ENCODE measurements at regions not wholly inside any gene's neighbourhood (a gene's known extent, or its start where the extent isn't known, plus 50 kb on each side); places are given as distances from the start of the nearest gene placed in this dataset.

DNA sequence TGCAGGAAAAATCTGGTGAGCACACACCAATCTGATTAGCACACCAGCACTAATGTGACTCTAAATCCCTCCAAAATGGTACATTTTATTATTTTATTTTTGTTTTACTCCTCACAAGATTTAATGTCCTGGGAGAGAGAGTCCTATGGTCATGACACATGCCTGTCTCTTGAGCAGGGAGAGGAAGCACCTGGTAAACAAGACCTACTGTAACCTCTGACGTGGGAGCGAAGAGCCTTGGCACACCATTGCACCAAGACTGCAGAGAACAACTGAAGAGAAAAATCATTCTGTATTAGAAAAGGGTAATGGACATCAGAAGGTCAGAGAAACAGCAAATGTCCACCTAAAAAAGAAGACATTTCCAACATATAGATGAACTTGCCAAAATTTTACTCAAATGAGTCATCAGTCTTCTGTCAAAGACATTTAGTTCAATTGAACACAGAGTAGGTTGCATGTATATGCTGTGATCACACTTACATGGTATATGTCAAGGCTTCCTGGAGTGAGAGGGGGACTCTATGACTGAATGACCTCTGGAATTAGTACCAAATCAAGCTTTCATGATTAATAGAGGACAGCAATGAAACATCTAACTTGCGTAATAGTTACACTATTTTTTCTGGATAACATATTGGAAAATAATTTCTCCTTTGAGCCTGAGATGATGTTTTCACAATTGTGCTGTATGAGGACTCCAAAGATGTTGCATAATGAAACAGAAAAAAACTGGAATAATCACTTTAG, 186.9 kb upstream of the FLRT2 start:
- Histone ChIP-seq H4K91ac (ENCODE audit: low read depth, low read length) (no peak overlapping the region), H3K4me1 (ENCODE audit: control insufficient read depth in 1 of 2, insufficient read depth in 2 of 2, low read length in 2 of 2) (no peaks in the 10 kb centered on the region), H3K4me2 (ENCODE audit: low read length) (no peak overlapping the region), H3K79me1 (ENCODE audit: low read length) (no peaks in the 10 kb centered on the region), H3K18ac (ENCODE audit: low read length) (no peak overlapping the region), H2AFZ (ENCODE audit: insufficient read depth, low read length, poor library complexity) (no peak overlapping the region), H3K9me3 (ENCODE audit: insufficient read depth, low read depth, low read length) (no peaks in the 10 kb centered on the region), H2BK120ac (ENCODE audit: insufficient read depth, low read length, poor library complexity) (no peak overlapping the region), H3K27ac (ENCODE audit: low read depth, low read length) (no peak overlapping the region), H2BK5ac (ENCODE audit: low read depth, low read length, poor library complexity) (no peak overlapping the region), H3K23ac (ENCODE audit: low read length) (no peak overlapping the region), H2BK12ac (ENCODE audit: low read length) (no peak overlapping the region), H3K14ac (ENCODE audit: low read length) (no peak overlapping the region), H4K12ac (ENCODE audit: low read depth, low read length) (no peak overlapping the region), H3K9ac (ENCODE audit: low read length) (no peak overlapping the region), H3K4me3 (ENCODE audit: low read depth, low read length) (no peak overlapping the region), H2AK5ac (ENCODE audit: low read length) (no peak overlapping the region), H4K8ac (ENCODE audit: low read depth, low read length) (no peak overlapping the region), H3K4ac (ENCODE audit: low read depth, low read length) (no peak overlapping the region), H3K36me3 (ENCODE audit: control insufficient read depth in 1 of 2, insufficient read depth in 2 of 2, low read length in 2 of 2) (peaks cover 0 to 2% of the 10 kb centered on the region in 2 experiments), H3K79me2 (ENCODE audit: control insufficient read depth, insufficient read depth, low read length, poor library complexity) (no peaks in the 10 kb centered on the region), H3K27me3 (ENCODE audit: insufficient read depth, low read length) (no peaks in the 10 kb centered on the region)
- no peak for DNase-seq
- WGBS (ENCODE audit: extremely low coverage, insufficient coverage, insufficient read length), result no CpG with 5 or more reads among the region's 3 CpGs

DNA sequence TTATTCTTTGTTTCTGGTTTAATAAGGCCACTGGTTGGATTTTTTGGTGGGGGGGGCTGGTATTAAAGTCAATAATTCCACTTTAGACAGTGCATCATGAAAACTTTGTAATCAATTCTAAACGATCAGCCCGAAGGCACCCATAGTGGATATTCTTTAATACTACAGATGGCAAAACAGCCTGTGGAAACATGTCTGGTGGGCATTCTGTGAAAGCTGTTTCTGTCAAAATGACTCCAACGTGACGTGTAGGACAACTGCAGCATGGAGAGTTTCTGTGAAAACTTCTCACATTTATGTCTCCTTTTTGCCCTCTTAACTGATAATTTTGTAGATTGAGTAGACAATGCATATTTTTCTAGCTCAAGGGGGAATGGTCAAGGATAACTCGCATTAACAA, 185.8 kb upstream of the FLRT2 start:
- H2BK12ac ChIP-seq (ENCODE audit: low read length), result no peak overlapping the region
- H3K27ac ChIP-seq (ENCODE audit: low read depth, low read length), result no peak overlapping the region
- H2BK5ac ChIP-seq (ENCODE audit: low read depth, low read length, poor library complexity), result no peak overlapping the region
- no peak overlapping the region for H3K9ac ChIP-seq (ENCODE audit: low read length)
- no peak overlapping the region for H3K4me2 ChIP-seq (ENCODE audit: low read length)
- H2BK120ac ChIP-seq (ENCODE audit: insufficient read depth, low read length, poor library complexity), result no peak overlapping the region
- no peak for DNase-seq
- H3K23ac ChIP-seq (ENCODE audit: low read length), result no peak overlapping the region
- H3K79me1 ChIP-seq (ENCODE audit: low read length), result no peaks in the 10 kb centered on the region
- H3K4ac ChIP-seq (ENCODE audit: low read depth, low read length), result no peak overlapping the region
- WGBS (ENCODE audit: extremely low coverage, insufficient coverage, insufficient read length), result no CpG with 5 or more reads among the region's 5 CpGs
- H3K9me3 ChIP-seq (ENCODE audit: insufficient read depth, low read depth, low read length), result no peaks in the 10 kb centered on the region
- H3K27me3 ChIP-seq (ENCODE audit: insufficient read depth, low read length), result no peaks in the 10 kb centered on the region
- no peaks in the 10 kb centered on the region for H3K79me2 ChIP-seq (ENCODE audit: control insufficient read depth, insufficient read depth, low read length, poor library complexity)
- peaks cover 0 to 2% of the 10 kb centered on the region in 2 experiments for H3K36me3 ChIP-seq (ENCODE audit: control insufficient read depth in 1 of 2, insufficient read depth in 2 of 2, low read length in 2 of 2)
- no peaks in the 10 kb centered on the region for H3K4me1 ChIP-seq (ENCODE audit: control insufficient read depth in 1 of 2, insufficient read depth in 2 of 2, low read length in 2 of 2)
- H3K4me3 ChIP-seq (ENCODE audit: low read depth, low read length), result no peak overlapping the region
- H3K14ac ChIP-seq (ENCODE audit: low read length), result no peak overlapping the region
- no peak overlapping the region for H3K18ac ChIP-seq (ENCODE audit: low read length)
- no peak overlapping the region for H4K91ac ChIP-seq (ENCODE audit: low read depth, low read length)
- H2AK5ac ChIP-seq (ENCODE audit: low read length), result no peak overlapping the region
- no peak overlapping the region for H2AFZ ChIP-seq (ENCODE audit: insufficient read depth, low read length, poor library complexity)
- H4K12ac ChIP-seq (ENCODE audit: low read depth, low read length), result no peak overlapping the region
- no peak overlapping the region for H4K8ac ChIP-seq (ENCODE audit: low read depth, low read length)

DNA sequence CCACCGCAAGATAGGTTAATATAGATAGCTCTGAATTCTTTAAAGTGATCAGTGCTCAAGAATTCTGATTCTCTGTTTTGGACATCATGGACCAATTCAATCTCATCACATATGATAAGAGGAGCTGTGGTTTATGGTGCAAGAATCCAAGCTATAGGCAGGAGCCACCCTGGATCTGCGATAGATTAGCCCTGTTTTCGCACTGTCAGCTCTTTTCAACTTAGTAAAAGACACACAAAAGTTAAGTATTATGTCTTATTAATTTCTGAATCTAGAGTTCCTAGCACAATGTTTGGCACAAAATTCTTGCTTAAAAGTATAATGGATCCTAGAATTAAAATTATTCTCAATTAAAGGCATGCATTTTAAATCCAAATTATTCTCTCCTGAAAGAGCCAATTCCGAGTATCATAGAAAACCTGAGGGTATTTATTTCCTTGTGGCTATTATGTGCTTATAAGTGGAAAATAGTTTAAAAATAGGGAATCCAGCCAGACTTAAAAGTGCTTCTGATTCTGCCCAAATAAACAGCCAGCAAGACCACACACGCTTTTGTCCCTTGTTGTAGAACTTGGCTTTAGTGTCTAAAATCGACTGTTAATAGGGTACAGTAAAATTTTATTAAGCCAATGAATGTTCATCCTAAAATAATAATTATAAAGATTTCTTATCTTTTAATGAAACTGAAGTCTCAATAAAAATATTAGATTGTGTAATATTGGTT, 184.9 kb upstream of the FLRT2 start:
- H3K79me2 ChIP-seq (ENCODE audit: control insufficient read depth, insufficient read depth, low read length, poor library complexity), result no peaks in the 10 kb centered on the region
- no peak overlapping the region for H3K23ac ChIP-seq (ENCODE audit: low read length)
- H2BK12ac ChIP-seq (ENCODE audit: low read length), result no peak overlapping the region
- DNase-seq, result no peak
- no peak overlapping the region for H2AFZ ChIP-seq (ENCODE audit: insufficient read depth, low read length, poor library complexity)
- H3K27me3 ChIP-seq (ENCODE audit: insufficient read depth, low read length), result no peaks in the 10 kb centered on the region
- WGBS (ENCODE audit: extremely low coverage, insufficient coverage, insufficient read length), result no CpG with 5 or more reads among the region's 6 CpGs
- H3K4me1 ChIP-seq (ENCODE audit: control insufficient read depth in 1 of 2, insufficient read depth in 2 of 2, low read length in 2 of 2), result no peaks in the 10 kb centered on the region
- H2AK5ac ChIP-seq (ENCODE audit: low read length), result no peak overlapping the region
- no peak overlapping the region for H4K8ac ChIP-seq (ENCODE audit: low read depth, low read length)
- H3K4me2 ChIP-seq (ENCODE audit: low read length), result no peak overlapping the region
- H3K18ac ChIP-seq (ENCODE audit: low read length), result no peak overlapping the region
- H3K9me3 ChIP-seq (ENCODE audit: insufficient read depth, low read depth, low read length), result no peaks in the 10 kb centered on the region
- no peak overlapping the region for H3K27ac ChIP-seq (ENCODE audit: low read depth, low read length)
- H4K91ac ChIP-seq (ENCODE audit: low read depth, low read length), result no peak overlapping the region
- no peak overlapping the region for H2BK120ac ChIP-seq (ENCODE audit: insufficient read depth, low read length, poor library complexity)
- no peaks in the 10 kb centered on the region for H3K79me1 ChIP-seq (ENCODE audit: low read length)
- peaks cover 0 to 2% of the 10 kb centered on the region in 2 experiments for H3K36me3 ChIP-seq (ENCODE audit: control insufficient read depth in 1 of 2, insufficient read depth in 2 of 2, low read length in 2 of 2)
- H3K9ac ChIP-seq (ENCODE audit: low read length), result no peak overlapping the region
- H2BK5ac ChIP-seq (ENCODE audit: low read depth, low read length, poor library complexity), result no peak overlapping the region
- no peak overlapping the region for H4K12ac ChIP-seq (ENCODE audit: low read depth, low read length)
- H3K4ac ChIP-seq (ENCODE audit: low read depth, low read length), result no peak overlapping the region
- H3K4me3 ChIP-seq (ENCODE audit: low read depth, low read length), result no peak overlapping the region
- H3K14ac ChIP-seq (ENCODE audit: low read length), result no peak overlapping the region

DNA sequence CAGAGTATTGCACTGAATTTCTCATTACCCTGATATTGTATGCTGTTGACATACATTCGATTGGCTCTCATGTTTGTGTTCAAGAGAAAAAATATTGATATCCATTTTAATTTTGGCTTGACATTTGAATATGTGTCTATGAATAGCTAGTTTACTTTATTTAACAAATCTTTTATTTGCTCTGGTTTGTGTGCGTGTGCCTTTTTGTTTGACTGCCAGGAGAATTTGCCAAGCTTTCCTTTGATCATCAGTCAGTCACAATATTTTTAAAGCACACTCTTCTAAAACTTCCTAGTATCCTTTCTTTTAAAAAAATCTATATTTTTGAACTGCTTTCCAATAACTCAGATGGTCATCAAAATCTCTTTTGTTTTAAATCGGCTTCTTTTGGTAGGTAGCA, 179.3 kb upstream of the FLRT2 start:
- no peak overlapping the region for H3K9ac ChIP-seq (ENCODE audit: low read length)
- H3K36me3 ChIP-seq (ENCODE audit: control insufficient read depth in 1 of 2, insufficient read depth in 2 of 2, low read length in 2 of 2), result peaks cover 0 to 2% of the 10 kb centered on the region in 2 experiments
- no peak overlapping the region for H2BK5ac ChIP-seq (ENCODE audit: low read depth, low read length, poor library complexity)
- H4K91ac ChIP-seq (ENCODE audit: low read depth, low read length), result no peak overlapping the region
- H3K4ac ChIP-seq (ENCODE audit: low read depth, low read length), result no peak overlapping the region
- H2BK12ac ChIP-seq (ENCODE audit: low read length), result no peak overlapping the region
- H2AK5ac ChIP-seq (ENCODE audit: low read length), result no peak overlapping the region
- no peak overlapping the region for H3K18ac ChIP-seq (ENCODE audit: low read length)
- H3K14ac ChIP-seq (ENCODE audit: low read length), result no peak overlapping the region
- no peak overlapping the region for H3K27ac ChIP-seq (ENCODE audit: low read depth, low read length)
- H3K4me3 ChIP-seq (ENCODE audit: low read depth, low read length), result no peak overlapping the region
- H3K4me2 ChIP-seq (ENCODE audit: low read length), result no peak overlapping the region
- no peaks in the 10 kb centered on the region for H3K79me2 ChIP-seq (ENCODE audit: control insufficient read depth, insufficient read depth, low read length, poor library complexity)
- WGBS (ENCODE audit: extremely low coverage, insufficient coverage, insufficient read length), result no CpG with 5 or more reads among the region's 3 CpGs
- no peak for DNase-seq
- H3K27me3 ChIP-seq (ENCODE audit: insufficient read depth, low read length), result no peaks in the 10 kb centered on the region
- H3K9me3 ChIP-seq (ENCODE audit: insufficient read depth, low read depth, low read length), result no peaks in the 10 kb centered on the region
- H3K23ac ChIP-seq (ENCODE audit: low read length), result no peak overlapping the region
- H3K79me1 ChIP-seq (ENCODE audit: low read length), result no peaks in the 10 kb centered on the region
- H4K12ac ChIP-seq (ENCODE audit: low read depth, low read length), result no peak overlapping the region
- no peaks in the 10 kb centered on the region for H3K4me1 ChIP-seq (ENCODE audit: control insufficient read depth in 1 of 2, insufficient read depth in 2 of 2, low read length in 2 of 2)
- no peak overlapping the region for H2AFZ ChIP-seq (ENCODE audit: insufficient read depth, low read length, poor library complexity)
- no peak overlapping the region for H2BK120ac ChIP-seq (ENCODE audit: insufficient read depth, low read length, poor library complexity)
- no peak overlapping the region for H4K8ac ChIP-seq (ENCODE audit: low read depth, low read length)
